ENCODE measurements at regions not wholly inside any gene's neighbourhood (a gene's known extent, or its start where the extent isn't known, plus 50 kb on each side); places are given as distances from the start of the nearest gene placed in this dataset.

DNA sequence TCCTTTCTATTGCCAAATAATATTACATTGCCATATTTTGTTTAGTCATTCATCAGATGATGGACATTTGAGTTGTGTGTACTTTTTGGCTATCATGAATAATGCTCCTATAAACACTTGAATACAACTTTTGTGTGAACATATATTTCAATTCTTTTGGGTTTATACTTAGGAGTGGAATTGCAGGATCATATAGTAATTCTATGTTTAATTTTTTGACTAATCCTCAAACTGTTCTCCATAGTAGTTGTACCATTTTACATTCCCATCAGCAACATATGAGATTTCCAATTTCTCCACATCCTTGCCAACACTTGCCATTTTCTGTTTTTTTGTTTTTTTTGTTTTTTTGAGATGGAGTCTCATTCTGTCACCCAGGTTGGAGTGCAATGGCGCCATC, 87.2 kb downstream of the B3GNT2 start:
- no peak overlapping the region for H3K4me2 ChIP-seq (replicated peaks; ENCODE audit: low read depth, low read length, poor library complexity, severe bottlenecking)
- no peaks in the 10 kb centered on the region for H4K20me1 ChIP-seq (ENCODE audit: control insufficient read depth, insufficient read depth, low read length, poor library complexity, severe bottlenecking)
- ATAC-seq (ENCODE audit: low read depth) = no peak
- Mint-ChIP-seq H3K4me1 (peaks cover 2% of the 10 kb centered on the region), H3K27ac (no peak overlapping the region), H3K27me3 (no peaks in the 10 kb centered on the region), H3K4me3 (no peak overlapping the region), H3K9me3 (ENCODE audit: insufficient read depth) (peaks cover 12% of the 10 kb centered on the region)
- H3K4me3 ChIP-seq (ENCODE audit: control extremely low read depth in 1 of 5, extremely low read depth in 1 of 5, insufficient read depth in 1 of 5, low read depth in 2 of 5, low read length in 4 of 5) = no peak overlapping the region
- no peak overlapping the region for H2AFZ ChIP-seq (ENCODE audit: insufficient read depth, low read depth, low read length, poor library complexity, severe bottlenecking)
- no peak overlapping the region for H3K9ac ChIP-seq (ENCODE audit: low read length)
- H3K9me3 ChIP-seq (ENCODE audit: control extremely low read depth in 1 of 3, control insufficient read depth in 2 of 3, insufficient read depth in 1 of 3, low read length in 2 of 3) = peaks cover 0 to 47% (median 20%) of the 10 kb centered on the region in 3 donors
- POLR2A ChIA-PET = no interaction called here
- no peak for DNase-seq
- TF ChIP-seq, protein P1, sequence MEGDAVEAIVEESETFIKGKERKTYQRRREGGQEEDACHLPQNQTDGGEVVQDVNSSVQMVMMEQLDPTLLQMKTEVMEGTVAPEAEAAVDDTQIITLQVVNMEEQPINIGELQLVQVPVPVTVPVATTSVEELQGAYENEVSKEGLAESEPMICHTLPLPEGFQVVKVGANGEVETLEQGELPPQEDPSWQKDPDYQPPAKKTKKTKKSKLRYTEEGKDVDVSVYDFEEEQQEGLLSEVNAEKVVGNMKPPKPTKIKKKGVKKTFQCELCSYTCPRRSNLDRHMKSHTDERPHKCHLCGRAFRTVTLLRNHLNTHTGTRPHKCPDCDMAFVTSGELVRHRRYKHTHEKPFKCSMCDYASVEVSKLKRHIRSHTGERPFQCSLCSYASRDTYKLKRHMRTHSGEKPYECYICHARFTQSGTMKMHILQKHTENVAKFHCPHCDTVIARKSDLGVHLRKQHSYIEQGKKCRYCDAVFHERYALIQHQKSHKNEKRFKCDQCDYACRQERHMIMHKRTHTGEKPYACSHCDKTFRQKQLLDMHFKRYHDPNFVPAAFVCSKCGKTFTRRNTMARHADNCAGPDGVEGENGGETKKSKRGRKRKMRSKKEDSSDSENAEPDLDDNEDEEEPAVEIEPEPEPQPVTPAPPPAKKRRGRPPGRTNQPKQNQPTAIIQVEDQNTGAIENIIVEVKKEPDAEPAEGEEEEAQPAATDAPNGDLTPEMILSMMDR (IDR thresholded peaks at IDR 0.05) = no peak
- TF ChIP-seq EZH2 (IDR thresholded peaks at IDR 0.05; ENCODE audit: borderline replicate concordance, insufficient read depth, low read depth, low read length, poor library complexity, severe bottlenecking) = no peak
- H3K4me1 ChIP-seq (ENCODE audit: control insufficient read depth in 2 of 2, insufficient read depth in 2 of 2, low read length in 2 of 2) = peaks cover 0 to 3% of the 10 kb centered on the region in 2 donors
- H3K27ac ChIP-seq (ENCODE audit: low read length in 2 of 2) = no peak overlapping the region
- H3K27me3 ChIP-seq (replicated peaks in 1 of 4; ENCODE audit: control extremely low read depth in 1 of 4, control insufficient read depth in 3 of 4, insufficient read depth in 4 of 4, low read length in 3 of 4) = no peaks in the 10 kb centered on the region
- H3K36me3 ChIP-seq (replicated peaks in 1 of 2; ENCODE audit: control extremely low read depth in 1 of 2, control insufficient read depth in 1 of 2, extremely low read depth in 1 of 2, insufficient read depth in 2 of 2, low read length in 1 of 2) = no peaks in the 10 kb centered on the region
- WGBS (ENCODE audit: insufficient coverage) = no CpG with 5 or more reads among the region's 1 CpG
- intact Hi-C loops (cut with micrococcal nuclease) = no loop called here
- CTCF ChIA-PET = no interaction called here
- no peaks in the 10 kb centered on the region for H3K79me2 ChIP-seq (ENCODE audit: control insufficient read depth, insufficient read depth, low read length)

DNA sequence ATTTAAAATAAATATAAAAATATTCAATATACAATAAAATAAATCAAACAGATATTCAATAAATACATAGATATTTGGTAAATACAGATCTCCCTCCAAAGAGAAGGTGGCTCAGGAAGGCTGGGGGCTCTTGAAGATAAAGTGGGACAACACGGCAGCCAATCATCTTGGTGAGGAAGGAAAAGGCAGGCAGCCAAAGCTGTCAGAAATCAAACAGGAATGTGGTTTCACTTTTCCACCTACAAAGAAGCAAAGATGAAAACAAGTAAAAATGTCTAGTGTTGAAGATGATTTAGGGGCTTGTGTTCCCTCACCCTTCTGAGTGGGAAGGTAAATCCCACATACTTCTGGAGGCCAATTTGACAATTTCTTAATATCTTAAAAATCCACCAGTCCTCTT, 85.7 kb downstream of the B3GNT2 start:
- Histone ChIP-seq H3K27me3 (replicated peaks in 1 of 4; ENCODE audit: control extremely low read depth in 1 of 4, control insufficient read depth in 3 of 4, insufficient read depth in 4 of 4, low read length in 3 of 4) (no peaks in the 10 kb centered on the region), H3K9me3 (ENCODE audit: control extremely low read depth in 1 of 3, control insufficient read depth in 2 of 3, insufficient read depth in 1 of 3, low read length in 2 of 3) (peaks cover 0 to 49% (median 33%) of the 10 kb centered on the region in 3 donors), H3K36me3 (replicated peaks in 1 of 2; ENCODE audit: control extremely low read depth in 1 of 2, control insufficient read depth in 1 of 2, extremely low read depth in 1 of 2, insufficient read depth in 2 of 2, low read length in 1 of 2) (no peaks in the 10 kb centered on the region), H4K20me1 (ENCODE audit: control insufficient read depth, insufficient read depth, low read length, poor library complexity, severe bottlenecking) (no peaks in the 10 kb centered on the region), H3K79me2 (ENCODE audit: control insufficient read depth, insufficient read depth, low read length) (no peaks in the 10 kb centered on the region), H3K4me1 (ENCODE audit: control insufficient read depth in 2 of 2, insufficient read depth in 2 of 2, low read length in 2 of 2) (no peaks in the 10 kb centered on the region), H3K4me2 (replicated peaks; ENCODE audit: low read depth, low read length, poor library complexity, severe bottlenecking) (no peak overlapping the region), H3K27ac (ENCODE audit: low read length in 2 of 2) (no peak overlapping the region), H3K4me3 (ENCODE audit: control extremely low read depth in 1 of 5, extremely low read depth in 1 of 5, insufficient read depth in 1 of 5, low read depth in 2 of 5, low read length in 4 of 5) (no peak overlapping the region), H2AFZ (ENCODE audit: insufficient read depth, low read depth, low read length, poor library complexity, severe bottlenecking) (no peak overlapping the region), H3K9ac (ENCODE audit: low read length) (no peak overlapping the region)
- Mint-ChIP-seq H3K27me3 (no peaks in the 10 kb centered on the region), H3K27ac (no peak overlapping the region), H3K9me3 (ENCODE audit: insufficient read depth) (peaks cover 18% of the 10 kb centered on the region), H3K4me1 (no peaks in the 10 kb centered on the region), H3K4me3 (no peak overlapping the region)
- ChIA-PET POLR2A (no interaction called here), CTCF (no interaction called here)
- WGBS (ENCODE audit: insufficient coverage) = no CpG with 5 or more reads among the region's 1 CpG
- DNase-seq (no peak), ATAC-seq (ENCODE audit: low read depth) (no peak)
- TF ChIP-seq, protein P1 (IDR thresholded peaks at IDR 0.05) = no peak
- TF ChIP-seq EZH2 (IDR thresholded peaks at IDR 0.05; ENCODE audit: borderline replicate concordance, insufficient read depth, low read depth, low read length, poor library complexity, severe bottlenecking) = no peak
- intact Hi-C loops (cut with micrococcal nuclease) = no loop called here

Data from B cell (primary cell).